ENCODE measurements at regions not wholly inside any gene's neighbourhood (a gene's known extent, or its start where the extent isn't known, plus 50 kb on each side); places are given as distances from the start of the nearest gene placed in this dataset.

GRCh38 chr4:152094970-152095700, 334.3 kb upstream of the GATB start:
- no peak for DNase-seq (ENCODE audit: low spot score)

- DNase-seq (ENCODE audit: low spot score): no peak
Observed at GRCh38 chr4:152091405-152091804, 330.6 kb upstream of the GATB start.

GRCh38 chr4:152090543-152090942, 329.7 kb upstream of the GATB start:
- DNase-seq (ENCODE audit: low spot score): no peak

- no peak for DNase-seq (ENCODE audit: low spot score)
Observed at GRCh38 chr4:152089584-152089983, 328.8 kb upstream of the GATB start.

GRCh38 chr4:152087335-152087734, 326.5 kb upstream of the GATB start:
- no peak for DNase-seq (ENCODE audit: low spot score)

GRCh38 chr4:152085657-152086056, 324.9 kb upstream of the GATB start:
- DNase-seq (ENCODE audit: low spot score): no peak

- DNase-seq (ENCODE audit: low spot score): no peak
Observed at GRCh38 chr4:152083338-152083737, 322.5 kb upstream of the GATB start.

- DNase-seq (ENCODE audit: low spot score): no peak
Observed at GRCh38 chr4:152081024-152081423, 320.2 kb upstream of the GATB start.

GRCh38 chr4:152079543-152080293, 318.9 kb upstream of the GATB start:
- no peak for DNase-seq (ENCODE audit: low spot score)

- DNase-seq (ENCODE audit: low spot score): no peak
Observed at GRCh38 chr4:152079079-152079478, 318.3 kb upstream of the GATB start.

GRCh38 chr4:152077582-152077981, 316.8 kb upstream of the GATB start:
- no peak for DNase-seq (ENCODE audit: low spot score)

- no peak for DNase-seq (ENCODE audit: low spot score)
Observed at GRCh38 chr4:152075253-152075928, 314.6 kb upstream of the GATB start.

- no peak for DNase-seq (ENCODE audit: low spot score)
Observed at GRCh38 chr4:152074573-152074972, 313.8 kb upstream of the GATB start.

GRCh38 chr4:152074088-152074437, 313.3 kb upstream of the GATB start:
- no peak for DNase-seq (ENCODE audit: low spot score)

GRCh38 chr4:152073351-152074087, 312.7 kb upstream of the GATB start:
- no peak for DNase-seq (ENCODE audit: low spot score)

- no peak for DNase-seq (ENCODE audit: low spot score)
Observed at GRCh38 chr4:152072906-152073305, 312.1 kb upstream of the GATB start.

GRCh38 chr4:152072001-152072485, 311.2 kb upstream of the GATB start:
- no peak for DNase-seq (ENCODE audit: low spot score)

- DNase-seq (ENCODE audit: low spot score): no peak
Observed at GRCh38 chr4:152070854-152071253, 310.0 kb upstream of the GATB start.

- DNase-seq (ENCODE audit: low spot score): no peak
Observed at GRCh38 chr4:152068866-152069265, 308.1 kb upstream of the GATB start.

- DNase-seq (ENCODE audit: low spot score): no peak
Observed at GRCh38 chr4:152065545-152065944, 304.7 kb upstream of the GATB start.

GRCh38 chr4:152064753-152065152, 303.9 kb upstream of the GATB start:
- no peak for DNase-seq (ENCODE audit: low spot score)

GRCh38 chr4:152064282-152064681, 303.5 kb upstream of the GATB start:
- no peak for DNase-seq (ENCODE audit: low spot score)

Data from germinal center (tissue), 1 donor.